B cell (primary cell): ENCODE measurements at regions not wholly inside any gene's neighbourhood (a gene's known extent, or its start where the extent isn't known, plus 50 kb on each side); places are given as distances from the start of the nearest gene placed in this dataset.

Source experiments
- ATAC-seq: fragments of 200-7000 bp; cut with Tn5 transposase; one replicate; pipeline ENCODE4 v1.10.0; 2021; ENCODE audit warnings: low read depth, mild to moderate bottlenecking, moderate number of reproducible peaks, moderate library complexity
- CTCF ChIA-PET: fragments of 350-600 bp; sonication (Branson Sonifier 250); formaldehyde crosslinking; loops from one replicate; lab custom pipeline; 2021; ENCODE audit warnings: antibody characterized with exemption, inconsistent platforms; lab: Charles Lee
- POLR2A ChIA-PET: fragments of 350-600 bp; sonication (Branson Sonifier 250); formaldehyde crosslinking; loops from one replicate; lab custom pipeline; 2021; ENCODE audit warnings: antibody characterized with exemption; lab: Charles Lee
- DNase-seq: peaks from one replicate; pipeline ENCODE4 v3.0.0; 2013
- H2AFZ ChIP-seq: 2 replicates; pipeline ENCODE4 v1.6.1; 2012; ENCODE audit warnings: mild to moderate bottlenecking, low read depth, low read length; ENCODE audit not compliant: insufficient read depth, poor library complexity, severe bottlenecking
- H3K27ac ChIP-seq, 2 donors: 1 replicate in 1 of 2; 2 replicates in 1 of 2; pipeline ENCODE4 v1.5.1; 2012 to 2013; ENCODE audit warnings: low read length in 2 of 2, mild to moderate bottlenecking in 2 of 2, moderate library complexity in 1 of 2
- H3K27me3 ChIP-seq, 4 experiments: fragments of 200-600 bp in 1 of 4; sonication (generic) in 1 of 4; replicated peaks in 1 of 4; 1 replicate in 2 of 4; 2 replicates in 2 of 4; pipeline versions ENCODE4 v1.6.1 to v1.7.0; 2013 to 2016; ENCODE audit warnings: low read length in 3 of 4, mild to moderate bottlenecking in 2 of 4, mixed read lengths in 1 of 4, moderate library complexity in 1 of 4; ENCODE audit not compliant: insufficient read depth in 4 of 4, control insufficient read depth in 3 of 4; ENCODE audit errors: control extremely low read depth in 1 of 4
- H3K36me3 ChIP-seq, 2 experiments: replicated peaks in 1 of 2; 1 replicate in 1 of 2; 2 replicates in 1 of 2; pipeline versions ENCODE4 v1.6.1 to v1.7.1; 2013; ENCODE audit warnings: low read length in 1 of 2; ENCODE audit not compliant: insufficient read depth in 2 of 2, control insufficient read depth in 1 of 2; ENCODE audit errors: control extremely low read depth in 1 of 2, extremely low read depth in 1 of 2
- H3K4me1 ChIP-seq, 2 donors: fragments of 200-600 bp in 1 of 2; sonication (generic) in 1 of 2; 1 replicate in 1 of 2; 2 replicates in 1 of 2; pipeline versions ENCODE4 v1.5.1 to v1.6.1; 2013 to 2017; ENCODE audit warnings: low read length in 2 of 2; ENCODE audit not compliant: control insufficient read depth in 2 of 2, insufficient read depth in 2 of 2
- H3K4me2 ChIP-seq: replicated peaks from 2 replicates; pipeline ENCODE3; 2012; ENCODE audit warnings: mild to moderate bottlenecking, low read depth, low read length; ENCODE audit not compliant: poor library complexity, severe bottlenecking
- H3K4me3 ChIP-seq, 5 experiments: fragments of 200-600 bp in 1 of 5; sonication (generic) in 1 of 5; 1 replicate in 3 of 5; 2 replicates in 2 of 5; pipeline versions ENCODE4 v1.5.1 to v1.7.0; 2011 to 2016; ENCODE audit warnings: low read length in 4 of 5, mild to moderate bottlenecking in 4 of 5, low read depth in 2 of 5, control low read depth in 1 of 5, moderate library complexity in 1 of 5; ENCODE audit not compliant: insufficient read depth in 1 of 5; ENCODE audit errors: control extremely low read depth in 1 of 5, extremely low read depth in 1 of 5
- H3K79me2 ChIP-seq: fragments of 200-600 bp; sonication (generic); one replicate; pipeline ENCODE4 v1.6.0; 2016; ENCODE audit warnings: low read length; ENCODE audit not compliant: control insufficient read depth, insufficient read depth
- H3K9ac ChIP-seq: fragments of 200-600 bp; sonication (generic); 2 replicates; pipeline ENCODE4 v1.6.1; 2017; ENCODE audit warnings: mild to moderate bottlenecking, low read length, moderate library complexity
- H3K9me3 ChIP-seq, 3 donors: one replicate each; pipeline versions ENCODE4 v1.6.1 to v1.7.1; 2013; ENCODE audit warnings: low read length in 2 of 3; ENCODE audit not compliant: control insufficient read depth in 2 of 3, insufficient read depth in 1 of 3; ENCODE audit errors: control extremely low read depth in 1 of 3
- H4K20me1 ChIP-seq: 2 replicates; pipeline ENCODE4 v1.6.0; 2012; ENCODE audit warnings: mild to moderate bottlenecking, low read length; ENCODE audit not compliant: insufficient read depth, control insufficient read depth, poor library complexity, severe bottlenecking
- H3K27ac Mint-ChIP-seq: one replicate; pipeline ENCODE4 v1.8.0; 2021; ENCODE audit warnings: mixed read lengths
- H3K27me3 Mint-ChIP-seq: one replicate; pipeline ENCODE4 v1.8.0; 2021; ENCODE audit warnings: mixed read lengths
- H3K4me1 Mint-ChIP-seq: one replicate; pipeline ENCODE4 v1.8.0; 2021; ENCODE audit warnings: mixed read lengths
- H3K4me3 Mint-ChIP-seq: one replicate; pipeline ENCODE4 v1.8.0; 2021; ENCODE audit warnings: mixed read lengths
- H3K9me3 Mint-ChIP-seq: one replicate; pipeline ENCODE4 v1.8.0; 2022; ENCODE audit warnings: mixed read lengths; ENCODE audit not compliant: insufficient read depth
- EZH2 ChIP-seq: IDR thresholded peaks from 2 replicates; pipeline ENCODE4 v1.6.1; 2012; ENCODE audit warnings: borderline replicate concordance, low read depth, mild to moderate bottlenecking, moderate library complexity, low read length; ENCODE audit not compliant: insufficient read depth, poor library complexity, severe bottlenecking
- WGBS: methylation state at CpG from one replicate; pipeline ENCODE4 v1.1.5; 2013; ENCODE audit warnings: missing lambda C conversion rate; ENCODE audit not compliant: insufficient coverage; 5-methylcytosine and 5-hydroxymethylcytosine counted together
- intact Hi-C: fragments of 100-400 bp; cut with micrococcal nuclease; formaldehyde crosslinking; loops from one replicate; pipeline ENCODE4 v1.10.0; 2022
- TF ChIP-seq, protein P1 (sequence below): fragments of 200-600 bp; IDR thresholded peaks from one replicate; pipeline ENCODE4 v1.8.0; 2022; ENCODE audit warnings: antibody characterized with exemption, mild to moderate bottlenecking

DNA sequence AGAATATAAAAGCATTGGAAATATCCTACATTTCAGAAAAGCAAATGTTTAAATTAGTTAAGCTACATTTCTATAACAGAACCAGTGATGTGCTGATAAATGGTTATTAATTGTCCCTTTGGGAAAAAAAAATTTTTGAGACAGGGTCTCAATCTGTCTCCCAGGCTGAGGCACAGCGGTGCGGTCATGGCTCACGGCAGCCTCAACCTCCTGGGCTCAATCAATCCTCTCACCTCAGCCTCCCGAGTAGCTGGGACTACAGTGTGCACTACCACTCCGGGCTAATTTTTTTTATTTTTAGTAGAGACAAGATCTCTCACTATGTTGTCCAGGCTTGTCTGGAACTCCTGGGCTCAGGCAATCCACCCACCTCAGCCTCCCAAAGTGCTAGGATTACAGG, 194.8 kb upstream of the SALL3 start:
- intact Hi-C loops: no loop called here
- Histone ChIP-seq H2AFZ (no peak overlapping the region), H3K9ac (no peak overlapping the region), H3K79me2 (no peaks in the 10 kb centered on the region), H3K4me1 (no peaks in the 10 kb centered on the region), H3K9me3 (peaks cover 0 to 24% (median 0%) of the 10 kb centered on the region in 3 donors), H3K4me2 (no peak overlapping the region), H3K27ac (no peak overlapping the region), H3K36me3 (no peaks in the 10 kb centered on the region), H3K4me3 (no peak overlapping the region), H4K20me1 (no peaks in the 10 kb centered on the region), H3K27me3 (no peaks in the 10 kb centered on the region)
- no peak overlapping the region for H3K4me3 Mint-ChIP-seq
- no peaks in the 10 kb centered on the region for H3K9me3 Mint-ChIP-seq
- ChIA-PET CTCF (no interaction called here), POLR2A (no interaction called here)
- TF ChIP-seq EZH2: no peak
- TF ChIP-seq, protein P1, sequence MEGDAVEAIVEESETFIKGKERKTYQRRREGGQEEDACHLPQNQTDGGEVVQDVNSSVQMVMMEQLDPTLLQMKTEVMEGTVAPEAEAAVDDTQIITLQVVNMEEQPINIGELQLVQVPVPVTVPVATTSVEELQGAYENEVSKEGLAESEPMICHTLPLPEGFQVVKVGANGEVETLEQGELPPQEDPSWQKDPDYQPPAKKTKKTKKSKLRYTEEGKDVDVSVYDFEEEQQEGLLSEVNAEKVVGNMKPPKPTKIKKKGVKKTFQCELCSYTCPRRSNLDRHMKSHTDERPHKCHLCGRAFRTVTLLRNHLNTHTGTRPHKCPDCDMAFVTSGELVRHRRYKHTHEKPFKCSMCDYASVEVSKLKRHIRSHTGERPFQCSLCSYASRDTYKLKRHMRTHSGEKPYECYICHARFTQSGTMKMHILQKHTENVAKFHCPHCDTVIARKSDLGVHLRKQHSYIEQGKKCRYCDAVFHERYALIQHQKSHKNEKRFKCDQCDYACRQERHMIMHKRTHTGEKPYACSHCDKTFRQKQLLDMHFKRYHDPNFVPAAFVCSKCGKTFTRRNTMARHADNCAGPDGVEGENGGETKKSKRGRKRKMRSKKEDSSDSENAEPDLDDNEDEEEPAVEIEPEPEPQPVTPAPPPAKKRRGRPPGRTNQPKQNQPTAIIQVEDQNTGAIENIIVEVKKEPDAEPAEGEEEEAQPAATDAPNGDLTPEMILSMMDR: no peak
- ATAC-seq (no peak), DNase-seq (no peak)
- H3K27me3 Mint-ChIP-seq: no peaks in the 10 kb centered on the region
- 90% methylated on average over 2 of the region's 5 CpGs for WGBS
- H3K27ac Mint-ChIP-seq: no peak overlapping the region
- no peaks in the 10 kb centered on the region for H3K4me1 Mint-ChIP-seq

DNA sequence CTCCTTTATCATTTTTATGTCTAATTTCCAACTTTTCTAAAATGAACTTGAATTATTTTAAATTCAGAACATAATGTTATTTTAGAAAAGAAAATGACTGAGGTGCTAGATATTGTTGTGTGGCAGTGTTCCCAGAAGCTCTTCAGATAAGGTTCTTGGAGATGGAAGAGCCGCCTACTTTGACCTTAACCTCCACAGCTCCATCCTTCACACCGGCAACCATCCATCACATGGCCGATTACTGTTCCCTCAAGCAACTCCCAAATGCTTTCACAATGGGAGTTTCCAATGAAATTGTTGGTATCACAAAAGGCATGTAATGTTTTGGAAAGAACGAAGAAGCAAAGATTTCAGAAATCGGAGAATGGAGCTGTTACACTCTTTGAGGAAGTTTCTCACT, 193.9 kb upstream of the SALL3 start:
- Histone ChIP-seq H3K4me2 (no peak overlapping the region), H3K36me3 (no peaks in the 10 kb centered on the region), H3K4me3 (no peak overlapping the region), H3K9me3 (peaks cover 0 to 27% (median 0%) of the 10 kb centered on the region in 3 donors), H3K9ac (no peak overlapping the region), H3K27me3 (no peaks in the 10 kb centered on the region), H3K27ac (no peak overlapping the region), H3K79me2 (no peaks in the 10 kb centered on the region), H2AFZ (no peak overlapping the region), H3K4me1 (no peaks in the 10 kb centered on the region), H4K20me1 (no peaks in the 10 kb centered on the region)
- POLR2A ChIA-PET: no interaction called here
- Mint-ChIP-seq H3K4me3 (no peak overlapping the region), H3K27me3 (no peaks in the 10 kb centered on the region), H3K27ac (no peak overlapping the region), H3K4me1 (no peaks in the 10 kb centered on the region), H3K9me3 (no peaks in the 10 kb centered on the region)
- 100% methylated on average over 2 of the region's 5 CpGs for WGBS
- intact Hi-C loops: no loop called here
- CTCF ChIA-PET: no interaction called here
- TF ChIP-seq, protein P1: no peak
- TF ChIP-seq EZH2: no peak
- ATAC-seq (no peak), DNase-seq (no peak)
